HuH-7 (cell line): ENCODE measurements at regions not wholly inside any gene's neighbourhood (a gene's known extent, or its start where the extent isn't known, plus 50 kb on each side); places are given as distances from the start of the nearest gene placed in this dataset.

Experiments used
- DNase-seq: peaks from one replicate; pipeline ENCODE4 v3.0.0; 2011; ENCODE audit warnings: low spot score

- no peak for DNase-seq
Observed at GRCh38 chr18:68525091-68525490, 189.8 kb downstream of the TMX3 start.

GRCh38 chr18:68520406-68521075, 194.4 kb downstream of the TMX3 start:
- no peak for DNase-seq

- no peak for DNase-seq
Observed at GRCh38 chr18:68519336-68519735, 195.6 kb downstream of the TMX3 start.

- DNase-seq: no peak
Observed at GRCh38 chr18:68509902-68510301, 205.0 kb downstream of the TMX3 start.

GRCh38 chr18:68507781-68508180, 207.1 kb downstream of the TMX3 start:
- DNase-seq: no peak

GRCh38 chr18:68505178-68505574, 209.7 kb downstream of the TMX3 start:
- DNase-seq: no peak

- no peak for DNase-seq
Observed at GRCh38 chr18:68504441-68505177, 210.3 kb downstream of the TMX3 start.

GRCh38 chr18:68500556-68500955, 214.4 kb downstream of the TMX3 start:
- no peak for DNase-seq

GRCh38 chr18:68499141-68499540, 215.8 kb downstream of the TMX3 start:
- no peak for DNase-seq

GRCh38 chr18:68498636-68499035, 216.3 kb downstream of the TMX3 start:
- no peak for DNase-seq

- no peak for DNase-seq
Observed at GRCh38 chr18:68498185-68498584, 216.7 kb downstream of the TMX3 start.

GRCh38 chr18:68494802-68495581, 219.9 kb downstream of the TMX3 start:
- no peak for DNase-seq

- DNase-seq: no peak
Observed at GRCh38 chr18:68489013-68489792, 225.7 kb downstream of the TMX3 start.

- no peak for DNase-seq
Observed at GRCh38 chr18:68484241-68484640, 230.7 kb downstream of the TMX3 start.

GRCh38 chr18:68482815-68483214, 232.1 kb downstream of the TMX3 start:
- DNase-seq: no peak

- no peak for DNase-seq
Observed at GRCh38 chr18:68480196-68480595, 234.7 kb downstream of the TMX3 start.

GRCh38 chr18:68478246-68478645, 236.7 kb downstream of the TMX3 start:
- no peak for DNase-seq

- DNase-seq: no peak
Observed at GRCh38 chr18:68475883-68476282, 239.0 kb downstream of the TMX3 start.

- no peak for DNase-seq
Observed at GRCh38 chr18:68472701-68473295, 242.1 kb downstream of the TMX3 start.

- DNase-seq: no peak
Observed at GRCh38 chr18:68469049-68469625, 245.8 kb downstream of the TMX3 start.

- no peak for DNase-seq
Observed at GRCh38 chr18:68467957-68468356, 247.0 kb downstream of the TMX3 start.
